ENCODE measurements at regions not wholly inside any gene's neighbourhood (a gene's known extent, or its start where the extent isn't known, plus 50 kb on each side); places are given as distances from the start of the nearest gene placed in this dataset.
"Not testable (repeated sequence)": the region's sequence is repeated elsewhere in the genome, so short reads cannot be mapped to it uniquely, and the experiment has no call there.

GRCh38 chr6:141922898-141923297 is 209.8 kb upstream of the GJE1 start:
- H3K79me2 ChIP-seq: no peaks in the 10 kb centered on the region

GRCh38 chr6:141916682-141917505 is 215.8 kb upstream of the GJE1 start:
- H3K4me3 ChIP-seq; DNase-seq (ENCODE audit: low spot score); H3K9me2 ChIP-seq (replicated peaks; ENCODE audit: insufficient read depth); H3K9me3 ChIP-seq (ENCODE audit: low read depth); H3K36me3 ChIP-seq (replicated peaks; ENCODE audit: insufficient read depth, low read depth); H3K79me2 ChIP-seq; H4K20me1 ChIP-seq (ENCODE audit: insufficient read depth, poor library complexity, severe bottlenecking); H2AFZ ChIP-seq; H3K27ac ChIP-seq; H3K27me3 ChIP-seq; H3K4me1 ChIP-seq (ENCODE audit: insufficient read depth); H3K4me2 ChIP-seq: not testable (repeated sequence)
- WGBS (ENCODE audit: low lambda C conversion rate, missing lambda C conversion rate): 86% methylated on average over 28 of the region's 30 CpGs

More at GRCh38 chr6:141922898-141923297, 209.8 kb upstream of the GJE1 start:
- no peak overlapping the region for H2AFZ ChIP-seq
- TF ChIP-seq CTCF (IDR thresholded peaks at IDR 0.05; ENCODE audit: poor library complexity) (no peak), EZH2phosphoT487 (IDR thresholded peaks at IDR 0.05; ENCODE audit: low read depth, severe bottlenecking, unreplicated experiment) (no peak), EZH2 (IDR thresholded peaks at IDR 0.05; ENCODE audit: borderline replicate concordance) (no peak)
- no peaks in the 10 kb centered on the region for H3K9me2 ChIP-seq (replicated peaks; ENCODE audit: insufficient read depth)
- H3K9me3 ChIP-seq (ENCODE audit: low read depth): no peaks in the 10 kb centered on the region
- WGBS (ENCODE audit: low lambda C conversion rate, missing lambda C conversion rate): 90% methylated on average over 2 of the region's 2 CpGs
- no peak overlapping the region for H3K27ac ChIP-seq
- no peak overlapping the region for H3K4me2 ChIP-seq
- H3K36me3 ChIP-seq (replicated peaks; ENCODE audit: insufficient read depth, low read depth): no peaks in the 10 kb centered on the region
- H3K27me3 ChIP-seq: no peaks in the 10 kb centered on the region
- no peaks in the 10 kb centered on the region for H3K4me1 ChIP-seq (ENCODE audit: insufficient read depth)
- H4K20me1 ChIP-seq (ENCODE audit: insufficient read depth, poor library complexity, severe bottlenecking): no peaks in the 10 kb centered on the region
- no peak overlapping the region for H3K4me3 ChIP-seq
- DNase-seq (ENCODE audit: low spot score): no peak

- Histone ChIP-seq H3K4me3 (no peak overlapping the region), H3K79me2 (no peaks in the 10 kb centered on the region), H3K27ac (no peak overlapping the region), H3K4me1 (ENCODE audit: insufficient read depth) (no peaks in the 10 kb centered on the region), H3K9me3 (ENCODE audit: low read depth) (no peaks in the 10 kb centered on the region), H3K9me2 (replicated peaks; ENCODE audit: insufficient read depth) (no peaks in the 10 kb centered on the region), H3K27me3 (no peaks in the 10 kb centered on the region), H3K36me3 (replicated peaks; ENCODE audit: insufficient read depth, low read depth) (no peaks in the 10 kb centered on the region), H2AFZ (no peak overlapping the region), H3K4me2 (no peak overlapping the region), H4K20me1 (ENCODE audit: insufficient read depth, poor library complexity, severe bottlenecking) (no peaks in the 10 kb centered on the region)
- 84% methylated on average over 2 of the region's 2 CpGs for WGBS (ENCODE audit: low lambda C conversion rate, missing lambda C conversion rate)
- DNase-seq (ENCODE audit: low spot score): no peak
- TF ChIP-seq CTCF (IDR thresholded peaks at IDR 0.05; ENCODE audit: poor library complexity): no peak
- TF ChIP-seq EZH2phosphoT487 (IDR thresholded peaks at IDR 0.05; ENCODE audit: low read depth, severe bottlenecking, unreplicated experiment): no peak
- TF ChIP-seq EZH2 (IDR thresholded peaks at IDR 0.05; ENCODE audit: borderline replicate concordance): no peak
Observed at GRCh38 chr6:141914646-141915045, 218.1 kb upstream of the GJE1 start.

GRCh38 chr6:141906569-141907080 is 226.1 kb upstream of the GJE1 start:
- no peaks in the 10 kb centered on the region for H3K79me2 ChIP-seq
- H3K27ac ChIP-seq: no peak overlapping the region
- H3K4me1 ChIP-seq (ENCODE audit: insufficient read depth): no peaks in the 10 kb centered on the region
- H2AFZ ChIP-seq: no peak overlapping the region
- H3K9me3 ChIP-seq (ENCODE audit: low read depth): no peaks in the 10 kb centered on the region
- H3K4me2 ChIP-seq: no peak overlapping the region
- no peaks in the 10 kb centered on the region for H3K9me2 ChIP-seq (replicated peaks; ENCODE audit: insufficient read depth)
- no peak overlapping the region for H3K4me3 ChIP-seq
- DNase-seq (ENCODE audit: low spot score): no peak
- no peaks in the 10 kb centered on the region for H3K36me3 ChIP-seq (replicated peaks; ENCODE audit: insufficient read depth, low read depth)
- H4K20me1 ChIP-seq (ENCODE audit: insufficient read depth, poor library complexity, severe bottlenecking): no peaks in the 10 kb centered on the region
- H3K27me3 ChIP-seq: no peaks in the 10 kb centered on the region
- no peak for TF ChIP-seq EZH2phosphoT487 (IDR thresholded peaks at IDR 0.05; ENCODE audit: low read depth, severe bottlenecking, unreplicated experiment)
- no peak for TF ChIP-seq EZH2 (IDR thresholded peaks at IDR 0.05; ENCODE audit: borderline replicate concordance)
- TF ChIP-seq CTCF (IDR thresholded peaks at IDR 0.05; ENCODE audit: poor library complexity): no peak

Data from hepatocyte (in vitro differentiated cells).